ENCODE measurements at regions not wholly inside any gene's neighbourhood (a gene's known extent, or its start where the extent isn't known, plus 50 kb on each side); places are given as distances from the start of the nearest gene placed in this dataset.

GRCh38 chr1:87821335-87821697 lies 492.6 kb downstream of the LMO4 start:
- H3K36me3 ChIP-seq (ENCODE audit: insufficient read depth, low read length) = no peaks in the 10 kb centered on the region
- no peak overlapping the region for H3K4me2 ChIP-seq (ENCODE audit: insufficient read depth, low read length)
- H3K4me1 ChIP-seq (ENCODE audit: insufficient read depth, low read length) = no peaks in the 10 kb centered on the region
- no peak for TF ChIP-seq CTCF (IDR thresholded peaks at IDR 0.05; ENCODE audit: extremely low read depth, low read depth, low read length)
- no peak overlapping the region for H3K4me3 ChIP-seq (ENCODE audit: insufficient read depth, low read length)
- no peak overlapping the region for H2AFZ ChIP-seq (ENCODE audit: low read length)
- H4K20me1 ChIP-seq (ENCODE audit: insufficient read depth, low read length) = no peaks in the 10 kb centered on the region
- no peaks in the 10 kb centered on the region for H3K27me3 ChIP-seq (ENCODE audit: insufficient read depth, low read length)
- H3K27ac ChIP-seq (ENCODE audit: low read depth, low read length) = no peak overlapping the region
- H3K9me3 ChIP-seq (ENCODE audit: low read depth, low read length) = no peaks in the 10 kb centered on the region
- DNase-seq (ENCODE audit: insufficient read length, low spot score, missing footprints) = no peak
- no peaks in the 10 kb centered on the region for H3K79me2 ChIP-seq (ENCODE audit: insufficient read depth, low read length)

GRCh38 chr1:87826681-87827251 lies 498.1 kb downstream of the LMO4 start:
- H3K4me2 ChIP-seq (ENCODE audit: insufficient read depth, low read length) = peak overlapping the region; percentile 61
- H3K27ac ChIP-seq (ENCODE audit: low read depth, low read length) = peak overlapping the region; percentile 17
- peak overlapping the region; percentile 49 for H3K4me3 ChIP-seq (ENCODE audit: insufficient read depth, low read length)

GRCh38 chr1:87829360-87829759 lies 500.7 kb downstream of the LMO4 start:
- Histone ChIP-seq H3K36me3 (ENCODE audit: insufficient read depth, low read length) (no peaks in the 10 kb centered on the region), H3K4me1 (ENCODE audit: insufficient read depth, low read length) (peaks cover 11% of the 10 kb centered on the region), H3K27ac (ENCODE audit: low read depth, low read length) (no peak overlapping the region), H3K79me2 (ENCODE audit: insufficient read depth, low read length) (no peaks in the 10 kb centered on the region), H3K4me3 (ENCODE audit: insufficient read depth, low read length) (no peak overlapping the region), H3K27me3 (ENCODE audit: insufficient read depth, low read length) (no peaks in the 10 kb centered on the region), H4K20me1 (ENCODE audit: insufficient read depth, low read length) (no peaks in the 10 kb centered on the region), H3K4me2 (ENCODE audit: insufficient read depth, low read length) (no peak overlapping the region), H3K9me3 (ENCODE audit: low read depth, low read length) (no peaks in the 10 kb centered on the region), H2AFZ (ENCODE audit: low read length) (no peak overlapping the region)
- no peak for DNase-seq (ENCODE audit: insufficient read length, low spot score, missing footprints)
- TF ChIP-seq CTCF (IDR thresholded peaks at IDR 0.05; ENCODE audit: extremely low read depth, low read depth, low read length) = no peak

More at GRCh38 chr1:87826681-87827251, 498.1 kb downstream of the LMO4 start:
- peak; percentile 67 for DNase-seq (ENCODE audit: insufficient read length, low spot score, missing footprints)
- H4K20me1 ChIP-seq (ENCODE audit: insufficient read depth, low read length) = no peaks in the 10 kb centered on the region
- H3K9me3 ChIP-seq (ENCODE audit: low read depth, low read length) = no peaks in the 10 kb centered on the region
- H2AFZ ChIP-seq (ENCODE audit: low read length) = peak overlapping the region; percentile 87
- H3K27me3 ChIP-seq (ENCODE audit: insufficient read depth, low read length) = no peaks in the 10 kb centered on the region
- H3K79me2 ChIP-seq (ENCODE audit: insufficient read depth, low read length) = no peaks in the 10 kb centered on the region
- no peak for TF ChIP-seq CTCF (IDR thresholded peaks at IDR 0.05; ENCODE audit: extremely low read depth, low read depth, low read length)
- H3K4me1 ChIP-seq (ENCODE audit: insufficient read depth, low read length) = no peaks in the 10 kb centered on the region
- no peaks in the 10 kb centered on the region for H3K36me3 ChIP-seq (ENCODE audit: insufficient read depth, low read length)

GRCh38 chr1:87830432-87830978 lies 501.8 kb downstream of the LMO4 start:
- Histone ChIP-seq H3K4me1 (ENCODE audit: insufficient read depth, low read length) (peaks cover 11% of the 10 kb centered on the region), H3K27ac (ENCODE audit: low read depth, low read length) (no peak overlapping the region), H3K79me2 (ENCODE audit: insufficient read depth, low read length) (no peaks in the 10 kb centered on the region), H3K4me3 (ENCODE audit: insufficient read depth, low read length) (no peak overlapping the region), H2AFZ (ENCODE audit: low read length) (no peak overlapping the region), H3K4me2 (ENCODE audit: insufficient read depth, low read length) (no peak overlapping the region), H3K9me3 (ENCODE audit: low read depth, low read length) (no peaks in the 10 kb centered on the region), H3K27me3 (ENCODE audit: insufficient read depth, low read length) (no peaks in the 10 kb centered on the region), H4K20me1 (ENCODE audit: insufficient read depth, low read length) (no peaks in the 10 kb centered on the region), H3K36me3 (ENCODE audit: insufficient read depth, low read length) (no peaks in the 10 kb centered on the region)
- TF ChIP-seq CTCF (IDR thresholded peaks at IDR 0.05; ENCODE audit: extremely low read depth, low read depth, low read length) = no peak
- no peak for DNase-seq (ENCODE audit: insufficient read length, low spot score, missing footprints)

Data from osteoblast (primary cell).